NCI-H2081 (cell line): ENCODE measurements at regions not wholly inside any gene's neighbourhood (a gene's known extent, or its start where the extent isn't known, plus 50 kb on each side); places are given as distances from the start of the nearest gene placed in this dataset.

Source experiments
- DNase-seq, 2 experiments: peaks; one replicate each; lab custom pipeline; 2025; lab: John Stamatoyannopoulos, UW

DNA sequence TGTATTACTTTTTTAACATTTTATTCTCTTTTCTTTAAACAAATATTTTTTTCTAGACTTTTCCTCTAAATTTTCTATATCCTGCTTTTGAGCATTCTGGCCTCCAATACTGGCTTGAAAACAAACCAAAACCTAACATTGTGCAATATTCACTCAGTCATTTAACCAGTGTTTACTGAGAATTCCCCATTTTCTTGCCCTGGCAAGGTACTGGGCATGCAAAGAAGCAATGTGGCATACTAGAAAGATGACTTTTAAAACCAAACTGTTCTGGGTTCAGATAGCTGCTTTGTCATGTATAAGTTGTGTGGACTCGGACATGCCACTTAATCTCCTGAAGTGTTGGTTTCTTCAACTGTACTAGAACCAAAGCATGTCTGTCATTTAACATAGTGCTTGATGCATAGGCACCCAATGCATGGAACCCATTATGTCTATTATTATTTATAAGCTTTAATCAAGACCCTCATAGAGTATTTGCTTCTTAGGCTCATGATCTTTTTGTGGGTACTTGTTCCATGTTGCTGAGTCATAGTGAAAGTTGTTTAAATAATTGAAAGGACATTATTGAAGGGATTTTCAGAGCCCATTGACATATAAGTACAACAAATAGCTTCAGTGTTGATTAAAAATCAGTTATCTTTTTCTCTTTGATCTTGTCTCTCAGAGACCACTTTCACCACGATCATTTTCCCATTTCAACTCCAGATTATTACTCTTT lies 185.4 kb upstream of the OSR1 start:
- no peak for DNase-seq

DNA sequence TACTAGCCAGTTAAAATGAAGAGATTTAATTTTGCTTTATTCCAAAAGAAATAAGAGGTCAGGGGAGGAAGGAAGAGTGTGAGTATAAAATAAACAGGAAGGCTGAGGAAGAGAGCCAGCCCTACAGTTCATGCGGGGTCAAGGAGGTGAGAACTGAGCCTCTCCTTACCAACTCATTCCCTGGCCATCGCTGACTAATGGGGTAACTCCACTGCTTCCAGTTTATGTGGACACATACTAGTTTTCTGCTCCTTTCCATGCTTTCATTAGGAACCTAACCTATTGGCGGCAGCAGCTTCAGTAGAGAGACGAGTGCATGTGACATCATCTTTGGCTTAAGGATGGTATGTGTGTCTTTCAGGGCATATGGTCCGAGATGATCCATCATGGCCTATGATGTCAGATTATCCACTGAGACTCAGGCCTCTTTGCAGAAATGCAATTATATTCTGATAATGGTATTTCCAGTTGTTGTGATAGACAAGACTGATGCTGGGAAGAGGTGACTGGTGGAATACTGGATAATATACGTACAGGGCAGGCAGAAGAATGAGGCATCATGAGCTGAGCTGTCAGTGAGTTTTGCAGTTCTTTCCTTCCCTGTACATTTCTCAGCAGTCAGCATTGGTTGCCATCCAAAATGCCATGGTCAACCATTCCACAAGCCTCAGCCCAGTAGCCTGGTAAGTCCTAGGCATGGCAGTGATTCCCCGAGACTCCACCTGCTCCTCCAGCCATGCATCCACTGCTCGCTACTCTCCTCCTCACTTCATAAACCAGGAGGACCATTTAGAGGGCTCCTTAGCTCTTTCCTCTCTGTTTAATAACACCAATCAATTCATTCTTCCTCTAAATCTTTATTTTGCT lies 184.6 kb upstream of the OSR1 start:
- no peak for DNase-seq

DNA sequence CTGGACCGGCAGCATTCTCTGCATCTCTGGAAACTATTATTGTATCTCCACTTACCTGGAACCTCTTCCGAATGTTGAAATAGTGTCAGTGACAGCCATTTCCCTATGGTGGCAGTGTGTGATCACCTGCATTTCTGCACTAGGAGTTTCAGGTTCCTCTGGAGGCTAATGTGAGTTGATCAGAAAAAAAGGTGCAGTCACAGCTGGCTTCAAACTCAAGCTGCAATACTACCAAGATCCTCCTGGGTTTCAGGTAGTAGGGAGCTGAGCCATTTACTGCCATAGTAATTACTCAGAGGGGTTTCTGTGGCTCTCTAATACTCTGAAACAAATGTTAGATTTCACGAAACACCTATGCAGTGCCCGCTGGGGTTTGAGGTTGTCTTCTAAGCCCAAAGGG lies 183.5 kb upstream of the OSR1 start:
- no peak for DNase-seq

DNA sequence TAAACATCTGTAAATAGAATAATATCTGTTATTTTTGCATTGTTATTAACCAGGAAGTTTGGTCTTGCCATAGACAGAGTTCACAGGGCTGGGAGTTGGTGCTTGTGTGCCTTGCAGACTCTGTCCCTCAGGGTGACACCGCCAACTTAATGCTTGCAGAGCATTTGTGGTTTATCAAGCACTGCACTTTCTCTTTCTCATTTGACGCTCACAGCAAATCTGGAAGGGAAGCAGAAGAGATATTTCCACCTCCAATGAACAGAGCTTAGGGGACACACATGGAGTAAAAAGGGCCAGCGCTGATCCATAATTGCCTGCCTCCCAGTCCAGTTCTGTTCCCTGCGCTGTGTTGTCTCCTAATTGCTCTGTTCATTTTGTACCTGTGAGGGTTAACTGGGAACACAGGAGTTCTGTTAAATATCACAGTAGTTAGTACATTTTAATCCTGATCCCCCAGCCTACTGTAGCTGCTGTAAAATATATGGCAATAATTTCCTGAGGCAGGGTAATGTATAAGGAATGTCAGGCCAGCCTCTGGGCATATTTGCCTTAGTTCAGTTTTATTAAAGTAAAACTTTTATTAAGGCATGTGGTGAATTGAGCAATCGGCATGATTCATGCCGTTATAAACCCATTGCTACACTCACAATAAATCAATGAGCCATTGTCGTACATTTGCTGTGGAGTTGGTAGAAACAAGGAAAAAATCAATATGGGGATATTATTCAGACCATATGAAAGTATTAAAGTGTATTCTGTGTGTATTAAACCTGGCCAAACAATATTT lies 182.5 kb upstream of the OSR1 start:
- DNase-seq, result no peak

DNA sequence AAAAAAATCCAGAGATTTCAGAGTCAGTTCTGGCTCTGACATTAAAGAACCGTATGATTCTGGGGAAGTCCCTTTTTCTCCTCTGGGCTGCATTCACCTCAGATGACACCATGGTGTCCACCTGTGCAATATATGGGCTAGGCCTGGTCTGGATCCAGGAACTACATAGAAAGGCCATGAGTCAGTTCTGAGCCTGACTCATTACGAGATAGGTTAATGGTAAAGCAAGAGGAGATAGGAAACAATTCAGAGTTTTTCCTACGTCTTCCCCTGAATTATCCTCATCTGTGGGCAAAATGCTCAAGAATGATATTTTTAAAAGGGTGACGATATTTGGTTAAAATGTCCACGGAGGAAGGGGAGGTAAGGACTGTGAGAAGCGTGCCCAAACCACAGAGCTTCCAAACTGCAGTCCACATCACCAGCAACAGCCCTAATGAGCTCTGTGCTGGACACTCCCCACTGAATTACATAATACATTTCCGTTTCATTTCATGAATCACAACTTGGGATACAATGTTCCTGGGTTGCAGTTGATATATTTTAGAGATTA lies 180.1 kb upstream of the OSR1 start:
- no peak for DNase-seq

DNA sequence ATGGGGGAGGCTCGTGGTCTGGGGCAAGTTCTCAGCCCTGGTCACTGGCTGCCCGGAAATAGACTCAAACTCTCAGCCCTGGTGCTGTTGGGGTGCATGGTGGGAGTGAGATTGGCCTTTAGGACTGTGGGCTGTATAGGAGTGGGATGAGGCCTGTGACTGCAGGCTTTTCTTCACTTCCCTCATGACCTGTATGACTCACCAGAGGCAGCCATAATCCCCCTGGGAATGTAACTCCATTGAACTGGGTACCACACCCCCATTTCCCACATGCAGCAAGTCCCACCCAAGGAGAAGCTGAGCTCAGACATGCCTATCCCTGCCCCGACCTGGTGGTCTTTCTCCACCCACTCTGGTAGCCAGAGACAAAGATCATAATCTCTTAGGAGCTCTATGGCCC lies 177.7 kb upstream of the OSR1 start:
- DNase-seq, result no peak

DNA sequence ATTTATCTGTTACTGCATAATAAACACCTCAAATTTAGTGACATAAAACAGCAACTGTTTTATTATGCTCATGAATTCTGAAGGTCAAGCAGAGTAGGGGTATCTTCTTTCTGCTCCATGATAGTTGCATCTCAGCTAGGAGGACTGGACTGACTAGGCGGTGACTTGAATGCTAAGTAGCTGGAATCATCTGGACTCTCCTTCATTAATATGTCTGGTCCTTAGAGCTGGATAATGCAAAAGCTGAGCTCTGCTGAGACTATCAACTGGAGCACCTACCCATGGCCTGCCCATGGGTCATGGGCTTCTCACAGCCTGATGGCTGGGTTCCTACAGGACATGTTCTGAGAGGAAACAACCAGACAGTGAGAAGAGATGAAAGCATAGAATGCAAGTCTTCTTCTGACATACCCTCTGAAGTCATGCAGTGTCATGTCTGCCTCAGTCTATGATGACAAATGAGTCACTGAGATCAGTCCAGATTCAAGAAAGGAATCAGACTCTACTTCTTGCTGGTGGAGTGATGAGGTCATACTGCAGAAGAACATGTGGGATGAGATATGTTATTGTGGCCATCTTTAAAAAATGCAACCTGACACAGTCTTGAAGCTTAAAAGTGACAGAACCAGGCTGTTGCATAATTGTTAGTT lies 174.2 kb upstream of the OSR1 start:
- DNase-seq, result no peak

DNA sequence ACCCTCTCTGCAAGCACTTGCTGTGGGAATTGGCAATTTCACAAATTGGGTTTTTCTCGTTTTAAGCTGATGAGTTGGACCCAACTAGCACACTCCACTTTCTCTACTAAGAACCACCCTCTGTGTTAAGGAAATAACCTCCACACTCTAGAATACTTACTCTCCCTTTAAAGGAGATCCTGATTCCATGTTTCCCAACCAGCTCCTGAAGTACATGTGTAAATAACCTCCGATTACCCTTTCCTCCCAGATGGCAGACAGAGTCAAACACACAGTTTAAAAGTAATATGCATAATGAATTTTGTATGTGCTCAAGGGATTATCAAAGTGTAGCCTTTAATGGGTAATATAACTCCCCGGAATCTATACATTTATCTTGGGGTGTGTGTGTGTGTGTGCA lies 171.3 kb upstream of the OSR1 start:
- DNase-seq, result no peak

DNA sequence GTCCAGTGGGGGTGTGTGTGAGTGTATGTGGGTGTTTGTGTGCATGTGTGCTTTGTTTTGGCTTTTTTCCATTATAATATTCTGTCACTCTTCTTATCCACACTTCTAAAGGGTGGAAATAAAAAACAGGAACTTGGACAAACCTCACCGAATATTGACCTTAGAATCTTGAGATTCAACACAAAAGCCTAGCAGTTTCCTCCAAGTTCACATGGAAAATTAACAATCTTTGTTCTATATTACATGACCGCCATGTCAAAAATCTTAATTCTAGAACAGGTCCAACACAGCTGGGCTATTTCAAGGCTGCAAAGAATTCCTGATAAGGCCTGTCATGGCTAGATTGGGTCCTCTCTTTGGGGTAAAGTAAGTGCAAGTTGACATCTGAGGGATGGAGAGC lies 169.3 kb upstream of the OSR1 start:
- no peak for DNase-seq

DNA sequence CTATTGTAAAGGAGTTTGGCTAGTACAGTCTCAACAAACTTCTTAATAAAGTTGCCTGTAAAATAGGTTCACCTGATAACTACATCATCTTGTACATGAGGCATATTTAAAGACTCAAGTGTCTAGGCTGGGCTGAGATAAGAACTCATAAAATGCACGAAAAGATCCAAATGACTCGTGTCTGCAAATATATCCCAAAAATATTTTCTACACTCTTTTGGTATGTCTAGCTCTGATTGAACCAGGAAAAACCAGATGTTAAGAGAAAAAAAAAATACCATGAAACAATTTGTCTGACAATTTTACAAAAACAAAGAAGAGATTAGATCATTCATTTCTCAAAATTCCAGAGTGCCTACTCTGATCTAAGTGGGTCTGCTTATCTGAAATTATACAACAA lies 166.9 kb upstream of the OSR1 start:
- no peak for DNase-seq

DNA sequence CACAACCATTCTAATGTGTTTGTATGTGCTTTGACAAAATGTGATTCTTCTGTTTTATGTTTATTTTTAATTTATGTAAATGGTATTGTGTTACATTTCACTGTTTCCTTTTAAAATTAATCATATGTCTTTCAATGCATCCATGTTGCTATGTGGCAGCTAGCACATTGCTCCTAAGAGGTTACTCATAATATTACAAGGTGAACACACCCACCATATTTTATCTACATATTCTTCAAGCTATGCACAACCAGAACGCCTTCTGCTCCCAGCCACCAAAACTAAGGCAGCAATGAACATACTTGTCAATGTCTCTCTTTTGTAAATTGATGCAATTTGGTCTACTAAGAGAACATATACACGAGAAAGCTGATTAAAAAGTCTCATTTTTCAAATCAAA lies 160.6 kb upstream of the OSR1 start:
- DNase-seq, result no peak

DNA sequence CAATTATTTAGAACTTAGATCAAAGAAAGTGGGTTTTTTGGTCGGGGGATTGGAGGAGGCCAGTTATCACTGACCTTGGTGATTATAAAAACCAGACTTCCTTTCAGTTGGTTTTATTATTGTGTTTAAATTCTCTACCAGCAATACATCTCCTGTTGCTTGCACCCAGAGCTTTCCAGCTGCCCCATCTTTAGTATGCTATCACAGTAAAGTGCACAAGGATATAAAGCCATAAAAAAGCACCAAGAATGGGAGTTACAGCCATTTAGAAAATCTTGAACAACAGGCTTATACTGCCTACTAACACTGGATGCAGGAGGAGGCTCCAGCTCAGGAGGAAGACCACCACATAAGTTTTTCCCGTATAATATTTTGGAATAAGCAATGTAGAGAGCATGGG lies 148.7 kb upstream of the OSR1 start:
- DNase-seq, result no peak

DNA sequence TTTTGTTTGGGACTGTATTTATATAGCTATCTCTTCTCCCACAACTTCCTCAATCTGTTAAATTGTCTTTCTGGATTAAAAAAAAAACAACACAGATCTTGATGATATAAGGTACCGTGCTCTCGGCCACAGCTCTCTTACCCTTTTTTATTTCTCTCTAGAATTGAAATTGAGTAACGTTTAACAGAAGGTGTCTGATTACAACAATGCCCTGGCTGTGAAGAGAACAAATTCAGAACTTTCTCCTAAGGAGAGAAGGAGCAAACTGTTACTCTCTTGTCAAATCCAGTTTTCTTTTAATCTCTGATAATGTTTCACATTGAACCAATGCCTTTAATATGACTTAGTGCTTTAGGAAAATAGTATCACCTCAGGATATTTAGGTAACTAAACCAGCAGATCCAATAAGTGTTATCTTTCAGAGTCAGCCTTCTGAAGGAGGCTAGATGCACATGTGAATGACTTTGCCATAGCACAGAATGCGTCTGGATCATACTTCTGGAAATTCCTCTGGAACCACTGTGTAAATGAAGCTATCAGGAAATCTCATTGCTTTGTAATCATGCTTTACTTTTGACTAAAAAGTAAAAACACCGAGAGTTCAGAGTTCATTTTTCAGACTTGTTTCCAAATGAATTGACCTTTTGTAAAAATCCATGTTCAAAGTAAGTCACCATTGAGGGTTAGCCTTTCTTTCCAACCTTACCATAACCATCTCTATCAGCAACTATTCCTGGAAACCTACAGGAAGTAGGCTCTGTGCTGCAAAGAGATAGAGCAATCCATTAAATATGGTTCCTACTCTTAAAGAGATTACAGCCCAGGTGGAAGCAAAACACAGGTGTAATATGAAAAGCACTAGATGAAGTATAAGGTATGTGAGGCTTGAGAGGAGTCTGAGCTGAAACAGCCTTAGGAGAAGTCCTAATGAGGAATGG lies 147.0 kb upstream of the OSR1 start:
- no peak for DNase-seq

DNA sequence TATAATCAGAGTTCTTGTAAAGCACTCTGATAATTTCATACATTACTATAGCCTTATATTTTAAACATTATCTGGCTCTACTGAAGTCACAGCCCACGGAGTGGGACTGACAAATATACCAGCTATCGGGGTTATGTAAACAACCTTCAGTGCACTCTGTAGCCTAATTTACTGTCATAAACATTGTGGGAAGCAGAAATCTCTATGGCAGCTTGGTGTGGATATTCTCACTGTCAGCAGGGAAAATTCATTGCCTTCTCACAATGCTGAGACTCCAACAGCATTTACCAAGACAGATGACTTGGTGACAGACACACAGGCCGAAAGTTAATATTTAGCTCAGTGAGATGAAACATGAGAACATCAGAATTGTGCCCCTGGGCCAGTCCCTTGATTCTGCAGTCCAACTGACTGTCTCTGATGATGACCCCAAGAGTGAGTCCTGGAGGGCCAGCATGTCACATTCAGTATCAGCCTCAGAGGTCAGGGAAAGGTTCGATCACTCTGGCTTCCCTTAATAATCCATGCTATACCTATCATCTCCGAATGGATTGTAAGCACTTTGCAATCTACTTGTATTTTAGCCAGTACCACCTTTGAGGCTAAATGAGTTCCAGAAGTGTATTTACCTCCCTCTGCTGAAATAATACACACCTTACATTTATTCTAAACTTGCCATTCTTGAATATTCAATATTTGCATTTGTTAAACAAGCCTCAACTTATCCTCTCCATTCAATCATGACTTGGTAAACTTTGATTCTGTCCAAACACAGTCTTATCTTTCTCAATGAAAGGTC lies 146.2 kb upstream of the OSR1 start:
- peak in 1 of 2 experiments; percentile 6 for DNase-seq

DNA sequence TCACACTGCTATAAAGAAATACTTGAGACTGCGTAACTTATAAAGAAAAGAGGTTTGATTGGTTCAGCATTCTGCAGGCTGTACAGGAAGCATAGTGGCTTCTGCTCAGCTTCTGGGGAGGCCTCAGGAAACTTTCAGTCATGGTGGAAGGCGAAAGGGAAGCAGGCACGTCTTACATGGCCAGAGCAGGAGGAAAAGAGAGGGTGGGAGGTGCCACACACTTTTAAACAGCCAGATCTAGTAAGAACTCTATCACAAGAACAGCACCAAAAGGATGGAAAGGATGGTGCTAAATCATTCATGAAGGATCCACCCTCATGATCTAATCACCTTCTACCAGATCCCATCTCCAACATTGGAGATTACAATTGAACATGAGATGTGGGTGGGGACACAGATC lies 145.5 kb upstream of the OSR1 start:
- DNase-seq, result no peak

DNA sequence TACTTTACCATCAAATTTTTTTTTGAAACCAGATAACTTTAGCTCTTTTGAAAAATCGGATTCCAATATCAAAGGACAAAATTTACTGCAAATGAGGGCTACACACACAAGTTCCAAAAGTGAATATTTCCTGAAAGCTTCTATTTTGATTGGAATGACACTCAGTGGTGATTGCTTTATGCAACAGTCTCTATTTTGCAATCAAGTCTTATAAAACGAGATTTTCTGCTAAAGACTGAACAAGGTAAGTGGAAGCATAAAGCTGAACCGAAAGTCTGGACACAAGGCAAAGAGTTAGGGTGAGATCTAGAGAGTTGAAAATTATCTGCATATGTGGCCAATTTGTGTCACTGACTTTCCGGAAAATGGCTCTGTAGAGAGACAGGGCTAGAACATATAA lies 145.0 kb upstream of the OSR1 start:
- DNase-seq, result no peak

DNA sequence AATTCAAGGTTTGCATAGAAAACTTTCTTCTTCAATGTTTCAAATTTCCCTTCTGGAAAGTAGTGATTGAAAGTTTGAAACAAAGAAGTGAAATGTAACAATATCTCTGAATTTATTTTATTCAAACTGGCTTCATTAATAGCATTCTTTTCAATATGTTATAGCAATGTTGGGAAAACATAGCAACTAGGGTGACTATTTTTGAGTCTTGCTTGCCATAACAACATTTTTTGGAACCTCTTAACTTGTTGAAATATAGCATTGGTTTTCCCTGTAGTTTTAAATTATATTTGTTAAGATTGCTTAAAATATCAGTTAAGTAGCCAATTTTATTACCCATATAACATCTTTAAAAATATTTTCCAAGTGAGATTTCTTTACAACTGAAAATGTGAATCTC lies 141.7 kb upstream of the OSR1 start:
- no peak for DNase-seq

DNA sequence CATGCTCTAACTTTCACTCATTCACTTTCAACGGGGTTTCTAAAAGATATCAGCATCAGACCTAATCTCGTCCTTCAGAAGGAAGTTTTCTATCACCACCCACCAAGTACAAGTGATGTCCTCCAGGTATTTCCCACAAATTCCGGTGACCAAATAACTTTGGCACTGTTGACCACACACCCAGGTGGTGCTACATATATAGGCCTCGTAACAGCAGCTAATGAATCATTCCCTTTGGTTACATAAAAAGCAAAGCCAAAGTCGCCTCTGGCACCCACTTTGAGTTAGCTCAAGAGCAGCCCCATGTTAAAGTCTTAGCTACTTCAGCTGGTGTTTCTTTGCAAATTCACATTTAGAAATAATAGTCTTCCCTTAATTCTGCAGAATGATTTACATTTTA lies 138.2 kb upstream of the OSR1 start:
- DNase-seq, result no peak

DNA sequence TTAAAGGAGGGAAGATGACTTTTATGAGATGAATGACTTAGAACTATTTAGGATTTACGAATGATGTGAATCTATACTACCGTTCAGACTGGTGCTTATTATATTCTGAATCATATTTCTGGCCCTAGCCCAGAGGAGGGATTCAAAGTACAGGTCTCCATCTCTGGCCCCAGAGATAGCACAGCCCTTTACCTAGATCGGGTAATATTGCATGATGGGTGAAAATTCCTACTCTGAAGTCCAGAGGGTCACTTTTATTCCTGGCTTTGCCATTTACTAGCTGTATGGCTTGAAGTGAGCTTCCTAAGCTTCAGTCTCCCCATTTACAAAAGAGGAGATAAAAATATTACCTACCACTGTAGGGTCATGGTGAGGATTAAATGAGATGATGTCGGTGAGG lies 135.8 kb upstream of the OSR1 start:
- DNase-seq, result no peak

DNA sequence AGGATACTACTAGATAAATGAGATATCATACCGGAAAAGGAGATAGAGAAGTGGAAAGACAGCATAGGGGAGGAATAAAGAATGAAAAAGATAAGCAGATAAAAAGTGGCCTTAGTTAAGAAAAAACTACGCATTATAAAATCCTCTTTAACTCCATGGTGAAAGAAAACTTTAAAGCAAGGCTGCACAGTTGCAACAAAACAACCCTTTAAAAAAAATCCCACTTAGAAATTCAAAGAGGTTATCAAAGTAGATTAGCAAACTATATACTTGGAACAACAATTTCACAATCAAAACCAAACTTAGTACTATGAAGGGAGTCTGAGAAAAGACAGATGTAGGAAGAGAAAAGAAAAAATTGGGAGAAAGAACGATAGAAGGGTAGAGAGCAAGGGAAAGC lies 133.4 kb upstream of the OSR1 start:
- no peak for DNase-seq
